GM12878 (cell line): ENCODE measurements at regions not wholly inside any gene's neighbourhood (a gene's known extent, or its start where the extent isn't known, plus 50 kb on each side); places are given as distances from the start of the nearest gene placed in this dataset.

Source experiments
- ATF7 ChIP-seq: fragments of 450-650 bp; IDR thresholded peaks from 2 replicates; pipeline ENCODE4 v1.6.1; 2016; ENCODE audit warnings: low read depth, mild to moderate bottlenecking
- CEBPB ChIP-seq, 2 experiments: fragments of 150-350 bp in 1 of 2; IDR thresholded peaks; 2 replicates each; pipeline ENCODE4 v1.6.1; 2012 to 2014; ENCODE audit warnings: low read depth in 2 of 2, low read length in 2 of 2, borderline replicate concordance in 1 of 2, inconsistent platforms in 1 of 2
- CHD1 ChIP-seq: IDR thresholded peaks from 2 replicates; pipeline ENCODE4 v1.6.1; 2012; ENCODE audit warnings: low read depth, low read length, improper control_type of control experiment
- CREM ChIP-seq: IDR thresholded peaks from 2 replicates; pipeline ENCODE4 v1.6.1; 2014; ENCODE audit warnings: antibody characterized with exemption, low read depth
- E2F4 ChIP-seq: IDR thresholded peaks from 2 replicates; pipeline ENCODE4 v1.6.1; 2012; ENCODE audit warnings: low read depth, low read length, improper control_type of control experiment
- ELK1 ChIP-seq: IDR thresholded peaks from 2 replicates; pipeline ENCODE4 v1.6.1; 2012; ENCODE audit warnings: low read depth, low read length, improper control_type of control experiment
- GABPA ChIP-seq: IDR thresholded peaks from 2 replicates; pipeline ENCODE4 v1.6.1; 2014; ENCODE audit warnings: antibody characterized with exemption, low read depth, mild to moderate bottlenecking, inconsistent platforms
- IKZF1 ChIP-seq: fragments of 450-650 bp; conservative IDR thresholded peaks from 2 replicates; pipeline ENCODE4 v1.6.1; 2017; ENCODE audit warnings: antibody characterized with exemption, mild to moderate bottlenecking
- IKZF2 ChIP-seq, 2 experiments: fragments of 450-650 bp; IDR thresholded peaks; 2 replicates each; pipeline ENCODE4 v1.6.1; 2017; ENCODE audit warnings: mild to moderate bottlenecking in 2 of 2, moderate library complexity in 2 of 2
- JUNB ChIP-seq: IDR thresholded peaks from 2 replicates; pipeline ENCODE4 v1.6.1; 2016; ENCODE audit warnings: antibody characterized with exemption, mild to moderate bottlenecking
- JUND ChIP-seq: IDR thresholded peaks from 2 replicates; pipeline ENCODE4 v1.6.1; 2012; ENCODE audit warnings: low read depth, mild to moderate bottlenecking, low read length, improper control_type of control experiment, moderate library complexity
- RB1 ChIP-seq: fragments of 450-650 bp; formaldehyde crosslinking; IDR thresholded peaks from 2 replicates; pipeline ENCODE4 v1.6.1; 2017; ENCODE audit warnings: mild to moderate bottlenecking, borderline replicate concordance
- RELB ChIP-seq: fragments of 450-650 bp; IDR thresholded peaks from 2 replicates; pipeline ENCODE4 v1.6.1; 2017; ENCODE audit warnings: low read depth, mild to moderate bottlenecking, moderate library complexity
- REST ChIP-seq: IDR thresholded peaks from 2 replicates; pipeline ENCODE4 v1.6.1; 2012; ENCODE audit warnings: mild to moderate bottlenecking, low read depth, low read length
- RUNX3 ChIP-seq: IDR thresholded peaks from 2 replicates; pipeline ENCODE4 v1.6.1; 2012; ENCODE audit warnings: low read length, inconsistent platforms
- SP1 ChIP-seq: IDR thresholded peaks from one replicate; pipeline ENCODE4 v1.6.1; 2011; ENCODE audit warnings: low read depth, low read length
- ZNF207 ChIP-seq: fragments of 450-650 bp; IDR thresholded peaks from 2 replicates; pipeline ENCODE4 v1.6.1; 2014; ENCODE audit warnings: antibody characterized with exemption, mild to moderate bottlenecking, borderline replicate concordance
- ZNF24 ChIP-seq: fragments of 450-650 bp; IDR thresholded peaks from 2 replicates; pipeline ENCODE4 v1.6.1; 2017; ENCODE audit warnings: antibody characterized with exemption, mild to moderate bottlenecking
- ZNF384 ChIP-seq: IDR thresholded peaks from 2 replicates; pipeline ENCODE4 v1.6.1; 2012; ENCODE audit warnings: low read depth, mild to moderate bottlenecking, low read length, improper control_type of control experiment, borderline replicate concordance

- peak; percentile 12; the same call in 1 of the 2 replicates for TF ChIP-seq JUND
- peak; percentile 79; the same call in 1 of the 2 replicates for TF ChIP-seq CHD1
- peak; percentile 72 for TF ChIP-seq E2F4
- TF ChIP-seq ZNF24, result peak; percentile 73; the same call in 1 of the 2 replicates
- peak; percentile 99 for TF ChIP-seq ZNF207
- peak; percentile 49 for TF ChIP-seq RUNX3
- peak; percentile 82 for TF ChIP-seq CREM
- 0 out of 4 replicates have a peak, but pooled peaks of 1 of the 2 experiments have one; percentile 17 for TF ChIP-seq CEBPB (IDR thresholded peaks at IDR 0.05; ENCODE audit: borderline replicate concordance in 1 of 2, low read depth in 2 of 2, low read length in 2 of 2)
- peak; percentile 80; the same call in 1 of the 2 replicates for TF ChIP-seq ELK1
- TF ChIP-seq JUNB, result 0 out of 2 replicates have a peak, but pooled peaks have one; percentile 5
- peak; percentile 57; the same call in 1 of the 2 replicates for TF ChIP-seq REST
- peak; percentile 93 for TF ChIP-seq RB1
- TF ChIP-seq IKZF1, result peak; percentile 94
- peak; percentile 89 for TF ChIP-seq SP1
- TF ChIP-seq IKZF2 (IDR thresholded peaks at IDR 0.05), result peak; percentile 82 to 86
- TF ChIP-seq GABPA, result peak; percentile 82
- TF ChIP-seq RELB, result peak; percentile 54
- peak; percentile 66 for TF ChIP-seq ATF7
- peak; percentile 20; the same call in 1 of the 2 replicates for TF ChIP-seq ZNF384
Measured at GRCh38 chr9:40991741-40992471, 136.6 kb downstream of the FOXD4L6 start (continued).
